ENCODE measurements at regions not wholly inside any gene's neighbourhood (a gene's known extent, or its start where the extent isn't known, plus 50 kb on each side); places are given as distances from the start of the nearest gene placed in this dataset.
"Not testable (repeated sequence)": the region's sequence is repeated elsewhere in the genome, so short reads cannot be mapped to it uniquely, and the experiment has no call there.

- ATAC-seq = no peak
- DNase-seq (ENCODE audit: low spot score) = no peak
Measured at GRCh38 chr7:124643311-124643811, 122.2 kb downstream of the GPR37 start.

DNA sequence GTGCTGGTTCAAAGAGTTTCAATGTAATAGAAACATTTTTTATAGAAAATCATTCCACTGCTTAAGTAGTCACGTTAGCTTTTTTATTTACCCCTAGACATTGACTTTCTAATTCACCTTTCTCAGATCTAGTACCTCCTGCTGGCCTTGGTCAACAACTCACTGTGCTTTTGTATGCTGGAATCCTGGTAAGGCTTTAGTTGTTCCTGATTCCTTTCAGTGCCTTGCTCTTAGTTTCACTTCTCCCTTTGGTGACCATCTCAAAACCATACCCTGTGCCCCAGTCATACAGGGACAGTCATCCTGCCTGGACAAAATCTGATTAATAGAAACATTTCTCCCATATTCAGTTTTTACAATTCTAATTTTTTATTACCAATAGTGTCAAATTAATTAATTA, 130.2 kb downstream of the GPR37 start:
- ATAC-seq (no peak), DNase-seq (ENCODE audit: low spot score) (no peak)

GRCh38 chr7:124633740-124634139, 131.9 kb downstream of the GPR37 start:
- DNase-seq (ENCODE audit: low spot score) = no peak
- no peak for ATAC-seq

DNA sequence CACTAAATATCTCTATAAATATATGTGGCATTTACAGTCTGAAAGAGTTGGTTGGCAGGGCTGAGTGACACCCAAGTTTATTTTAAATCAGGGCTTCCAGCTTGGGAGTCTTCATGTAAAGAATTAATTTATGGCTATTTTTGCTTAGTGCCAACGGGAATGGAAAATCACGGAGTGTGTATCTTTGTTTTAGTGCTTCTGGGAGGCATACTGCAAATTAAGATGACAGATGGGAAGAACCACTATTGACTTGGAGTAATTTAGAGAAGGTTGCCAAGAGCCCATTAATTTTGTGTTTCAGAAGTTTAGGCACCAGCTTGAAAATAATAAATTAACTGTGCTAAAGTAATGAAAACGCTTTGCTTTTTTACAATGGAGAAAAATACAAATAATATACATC, 135.2 kb downstream of the GPR37 start:
- DNase-seq (ENCODE audit: low spot score) = no peak
- no peak for ATAC-seq

- ATAC-seq (no peak), DNase-seq (ENCODE audit: low spot score) (no peak)
Measured at GRCh38 chr7:124618871-124619270, 146.7 kb downstream of the GPR37 start.

DNA sequence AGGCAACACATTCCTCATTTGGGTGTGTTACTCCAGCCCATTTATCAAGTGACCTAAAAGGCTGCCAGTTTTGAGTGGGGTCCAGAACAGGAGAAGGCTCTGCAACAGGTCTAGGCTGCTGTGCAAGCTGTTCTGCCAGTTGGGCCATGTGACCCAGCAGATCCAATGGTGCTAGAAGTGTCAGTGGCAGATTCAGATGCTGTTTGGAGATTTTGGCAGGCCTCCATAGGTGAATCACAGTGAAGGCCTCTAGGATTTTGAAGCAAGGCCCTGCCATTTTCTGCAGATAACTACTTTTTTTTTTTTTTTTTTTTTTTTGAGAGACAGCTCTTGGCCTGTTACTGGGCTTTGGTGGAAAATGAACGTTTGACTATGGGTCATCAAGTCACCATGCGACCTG, 147.5 kb downstream of the GPR37 start:
- ATAC-seq; DNase-seq (ENCODE audit: low spot score): not testable (repeated sequence)

DNA sequence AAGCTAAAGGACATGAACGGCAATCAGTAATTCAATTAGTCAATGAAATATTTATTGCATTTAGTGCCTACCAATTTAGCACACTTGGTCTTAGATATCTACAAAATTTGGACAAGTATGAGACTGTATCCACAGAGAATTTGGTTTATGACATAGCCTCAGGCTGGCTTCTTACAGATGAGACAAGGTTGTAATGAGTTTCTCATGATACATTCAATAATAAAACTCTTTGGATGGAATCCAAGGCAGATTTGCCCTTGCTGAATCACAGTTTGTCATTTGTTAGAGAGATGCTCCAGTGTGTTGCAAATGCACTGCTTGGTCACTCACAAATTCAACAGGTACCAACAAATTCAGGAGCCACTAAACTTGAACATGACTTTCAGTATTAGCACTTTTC, 162.5 kb downstream of the GPR37 start:
- no peak for DNase-seq (ENCODE audit: low spot score)
- no peak for ATAC-seq

GRCh38 chr7:124597509-124597908, 168.1 kb downstream of the GPR37 start:
- no peak for DNase-seq (ENCODE audit: low spot score)

DNA sequence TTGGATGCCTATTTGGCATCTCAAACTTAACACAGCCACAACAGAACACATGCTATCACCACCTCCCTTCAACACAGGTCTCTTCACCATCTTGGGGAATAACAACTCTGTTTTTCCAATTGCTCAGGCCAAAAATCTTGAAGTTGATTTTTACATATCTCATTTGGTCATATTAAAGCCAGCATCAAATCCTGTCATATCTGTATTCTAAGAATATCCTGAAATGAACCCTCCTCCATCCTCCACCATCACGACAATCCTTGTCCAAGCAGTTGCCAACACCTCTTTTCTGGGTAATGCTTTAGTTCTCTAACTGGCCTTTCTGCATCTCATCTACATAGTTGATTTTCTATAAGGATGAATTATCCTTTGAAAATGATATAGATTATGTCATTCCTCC, 168.7 kb downstream of the GPR37 start:
- DNase-seq (ENCODE audit: low spot score) = no peak
- ATAC-seq = no peak

More at GRCh38 chr7:124597509-124597908, 168.1 kb downstream of the GPR37 start:
- ATAC-seq = no peak

DNA sequence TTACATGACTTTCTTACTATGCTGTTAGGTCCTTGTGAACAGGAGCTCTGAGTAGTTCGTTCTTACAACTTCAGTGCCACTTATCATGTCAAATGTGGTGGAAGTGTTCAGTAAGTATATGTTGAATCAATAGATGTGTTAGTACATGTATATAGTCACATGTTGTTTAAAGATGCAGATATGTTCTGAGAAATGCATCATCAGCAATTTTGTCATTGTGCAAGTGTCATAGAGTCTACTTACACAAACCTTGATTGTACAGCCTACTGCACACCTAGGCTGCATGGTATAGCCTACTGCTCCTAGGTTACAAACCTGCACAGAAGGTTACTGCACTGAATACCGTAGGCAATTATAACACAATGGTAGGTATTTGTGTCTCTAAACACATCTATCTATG, 174.8 kb downstream of the GPR37 start:
- DNase-seq (ENCODE audit: low spot score) = no peak
- no peak for ATAC-seq

DNA sequence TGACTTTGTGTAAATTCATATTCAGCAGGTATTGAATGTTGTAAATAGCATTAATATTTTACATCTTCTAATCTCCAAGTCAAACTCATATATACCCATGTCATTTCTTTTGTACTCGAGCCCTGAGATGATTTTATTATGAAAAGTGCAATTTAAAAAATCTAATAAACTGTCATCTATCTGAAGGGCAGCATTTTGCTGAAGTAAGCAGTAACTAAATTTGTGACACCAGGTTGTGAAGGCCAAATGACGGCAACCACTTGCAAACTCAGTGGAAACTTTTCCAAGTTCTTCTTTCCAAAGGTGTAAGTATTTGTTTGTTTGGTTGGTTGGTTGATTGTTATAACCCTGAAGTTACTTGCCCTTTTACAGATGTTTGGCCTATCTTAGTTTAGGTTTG, 188.3 kb downstream of the GPR37 start:
- ATAC-seq = no peak
- DNase-seq (ENCODE audit: low spot score) = no peak

DNA sequence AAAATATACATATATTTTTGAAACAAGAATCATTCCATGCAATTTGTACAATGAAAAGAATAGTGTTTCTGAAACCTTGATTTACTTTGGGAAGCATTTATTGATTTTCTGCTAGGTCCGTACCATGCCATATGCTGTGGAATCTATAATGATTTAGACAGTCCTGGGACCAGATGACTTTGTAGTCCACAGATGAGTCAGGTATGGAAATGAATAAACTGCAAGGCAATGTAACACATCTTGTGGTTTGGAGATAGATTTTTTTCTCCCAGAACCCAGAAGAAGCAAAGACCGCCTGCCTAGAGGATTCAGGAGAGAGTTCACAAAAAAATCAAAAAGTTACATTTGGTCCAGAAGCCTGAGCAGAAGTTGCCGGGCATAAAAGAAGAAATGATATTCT, 190.4 kb downstream of the GPR37 start:
- ATAC-seq (no peak), DNase-seq (ENCODE audit: low spot score) (no peak)

DNA sequence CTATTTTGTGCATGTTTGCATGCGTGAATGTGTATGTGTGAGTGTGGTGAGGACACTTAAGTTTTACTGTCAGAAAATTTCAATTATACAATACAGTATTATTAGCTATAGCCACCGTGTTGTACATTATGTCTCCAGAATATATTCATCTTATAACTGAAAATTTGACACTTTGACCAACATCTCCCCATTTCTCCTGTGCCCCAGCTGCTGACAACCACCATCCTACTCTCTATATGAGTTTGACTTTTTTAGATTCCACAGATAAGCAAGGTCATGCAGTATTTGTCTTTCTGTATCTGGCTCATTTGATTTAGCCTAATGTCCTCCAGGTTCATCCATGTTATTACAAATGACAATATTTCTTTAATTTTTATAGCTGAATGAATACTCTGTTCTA, 195.0 kb downstream of the GPR37 start:
- ATAC-seq = no peak
- DNase-seq (ENCODE audit: low spot score) = no peak

DNA sequence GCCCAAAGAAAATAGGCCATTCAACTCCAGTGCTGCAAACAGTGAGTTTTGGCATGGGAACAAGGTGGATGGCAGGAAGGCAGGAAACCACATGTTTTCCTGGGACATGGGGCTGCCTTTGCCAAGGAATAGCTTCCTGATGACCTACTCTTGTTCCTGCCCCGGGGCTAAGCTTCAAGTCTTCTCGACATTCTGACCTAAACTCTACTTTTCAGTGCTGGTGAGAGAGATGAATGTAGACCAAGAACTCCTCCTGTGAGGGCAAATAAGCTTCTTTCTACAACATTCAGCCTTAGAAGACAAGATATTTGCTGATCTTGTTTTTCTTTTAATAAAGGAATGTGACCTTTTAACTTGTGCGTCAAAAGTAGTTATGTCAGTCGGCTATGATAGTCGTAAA, 199.0 kb downstream of the GPR37 start:
- DNase-seq (ENCODE audit: low spot score) (no peak), ATAC-seq (no peak)

DNA sequence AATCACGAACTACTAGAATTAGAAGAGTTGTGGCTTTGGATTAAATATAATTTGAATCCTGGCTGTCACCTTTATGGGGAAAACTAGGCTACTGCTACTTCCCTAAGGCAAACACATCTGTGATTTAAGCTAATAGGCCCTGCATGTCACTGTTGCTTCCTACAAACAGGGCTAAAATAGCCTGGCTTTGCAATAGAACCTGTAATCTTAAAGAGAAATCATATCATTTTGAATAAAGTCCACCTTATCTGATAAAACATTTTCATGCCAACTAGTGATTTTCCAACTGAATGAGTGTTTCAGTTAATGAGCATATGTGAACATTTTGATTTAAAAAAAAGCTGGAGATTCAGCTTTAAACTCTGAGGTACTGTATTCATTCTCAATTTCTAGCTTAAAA, 208.0 kb downstream of the GPR37 start:
- ATAC-seq = no peak
- no peak for DNase-seq (ENCODE audit: low spot score)

- DNase-seq (ENCODE audit: low spot score) = no peak
- ATAC-seq = no peak
Measured at GRCh38 chr7:124557101-124557500, 208.5 kb downstream of the GPR37 start.

- DNase-seq (ENCODE audit: low spot score) (no peak), ATAC-seq (no peak)
Measured at GRCh38 chr7:124553502-124553901, 212.1 kb downstream of the GPR37 start.

DNA sequence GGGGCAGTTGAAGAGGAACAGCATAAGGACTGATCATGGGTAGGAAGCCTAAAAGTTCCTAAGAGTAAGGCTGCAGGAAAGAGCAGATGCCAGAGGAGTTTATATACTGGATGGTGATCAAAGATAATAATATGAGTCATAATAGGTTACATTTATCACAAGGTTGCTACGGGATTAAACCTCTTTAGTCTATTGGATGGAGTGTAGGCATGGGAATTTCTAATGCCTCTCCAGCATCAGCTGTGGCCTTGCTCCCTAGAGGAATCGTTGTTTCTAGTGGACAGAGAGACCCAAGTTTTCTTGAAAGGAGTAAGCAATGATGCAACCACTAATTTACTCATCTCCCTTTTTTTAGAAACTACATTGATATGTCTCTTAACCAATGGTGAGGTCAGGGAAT, 213.4 kb downstream of the GPR37 start:
- DNase-seq (ENCODE audit: low spot score) (no peak), ATAC-seq (no peak)

DNA sequence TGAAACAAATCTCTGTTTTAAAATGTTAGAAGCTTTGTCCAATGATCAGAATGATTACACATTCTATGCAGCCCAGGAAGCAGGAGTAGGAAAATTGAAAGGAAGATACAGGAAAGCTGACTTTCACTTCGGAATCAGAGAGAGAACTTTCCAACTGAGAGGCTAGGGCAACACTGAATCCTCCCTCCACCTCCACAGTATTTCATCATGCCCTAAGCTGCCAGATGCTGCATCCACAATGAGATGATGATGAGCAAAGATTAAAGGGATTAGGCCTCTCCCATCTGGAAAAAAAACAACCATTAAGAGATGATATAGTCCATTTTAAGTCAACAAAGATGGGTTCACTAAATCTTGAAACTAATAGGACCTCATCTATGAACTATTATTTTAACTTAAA, 215.6 kb downstream of the GPR37 start:
- DNase-seq (ENCODE audit: low spot score) = no peak
- no peak for ATAC-seq

DNA sequence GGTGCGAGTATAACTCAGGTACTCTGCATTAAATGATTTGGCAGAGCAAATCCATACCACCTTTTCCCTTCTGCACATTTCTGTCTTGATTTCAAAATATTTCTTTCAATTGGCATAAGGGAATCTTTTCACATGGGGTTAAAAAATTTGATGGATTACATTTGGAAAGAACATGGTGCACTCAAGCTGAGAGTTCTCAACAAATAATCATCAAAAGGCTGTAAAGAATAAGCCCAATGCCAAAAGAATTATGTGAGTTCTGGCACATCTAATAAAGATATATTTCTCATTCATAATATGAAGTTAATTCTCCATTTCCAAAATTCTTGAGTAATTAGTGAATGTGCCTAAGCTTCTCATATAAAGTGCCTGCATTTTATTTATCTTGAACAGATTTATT, 223.1 kb downstream of the GPR37 start:
- no peak for DNase-seq (ENCODE audit: low spot score)
- ATAC-seq = no peak

GRCh38 chr7:124536156-124536762, 229.3 kb downstream of the GPR37 start:
- no peak for DNase-seq (ENCODE audit: low spot score)
- ATAC-seq = peak; percentile 62

GRCh38 chr7:124532166-124532565, 233.4 kb downstream of the GPR37 start:
- ATAC-seq (no peak), DNase-seq (ENCODE audit: low spot score) (no peak)

DNA sequence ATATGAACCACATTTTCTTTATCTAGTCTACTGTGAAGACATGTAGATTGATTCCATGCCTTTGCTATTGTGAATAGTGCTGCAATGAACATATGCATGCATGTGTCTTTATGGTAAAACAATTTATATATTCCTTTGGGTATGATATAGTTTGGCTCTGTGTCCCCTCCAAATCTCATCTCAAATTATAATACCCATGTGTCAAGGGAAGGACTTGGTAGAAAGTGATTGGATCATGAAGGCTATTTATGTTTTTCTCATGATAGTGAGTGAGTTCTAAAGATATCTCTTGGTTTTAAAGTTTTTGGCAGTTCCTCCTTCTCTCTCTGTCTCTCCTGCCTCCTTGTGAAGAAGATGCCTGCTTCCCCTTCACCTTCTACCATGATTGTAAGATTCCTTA, 248.7 kb downstream of the GPR37 start:
- no peak for DNase-seq (ENCODE audit: low spot score)
- no peak for ATAC-seq
